Ishikawa (cell line): ENCODE measurements at regions not wholly inside any gene's neighbourhood (a gene's known extent, or its start where the extent isn't known, plus 50 kb on each side); places are given as distances from the start of the nearest gene placed in this dataset.

Experiments
- CEBPB ChIP-seq: IDR thresholded peaks from 2 replicates; pipeline ENCODE4 v1.6.1; 2012
- CREB1 ChIP-seq: IDR thresholded peaks from 2 replicates; pipeline ENCODE4 v1.6.1; 2012; ENCODE audit warnings: low read depth
- EGR1 ChIP-seq: IDR thresholded peaks from 2 replicates; pipeline ENCODE4 v1.6.1; 2012
- EP300 ChIP-seq: IDR thresholded peaks from 2 replicates; pipeline ENCODE4 v1.6.1; 2012; ENCODE audit warnings: borderline replicate concordance
- FOXM1 ChIP-seq: IDR thresholded peaks from 2 replicates; pipeline ENCODE4 v1.6.1; 2012; ENCODE audit warnings: low read depth, borderline replicate concordance
- MAX ChIP-seq: IDR thresholded peaks from 2 replicates; pipeline ENCODE4 v1.6.1; 2012
- NFIC ChIP-seq: IDR thresholded peaks from 2 replicates; pipeline ENCODE4 v1.6.1; 2012
- RAD21 ChIP-seq: IDR thresholded peaks from 2 replicates; pipeline ENCODE4 v1.6.1; 2012; ENCODE audit warnings: low read depth
- REST ChIP-seq: IDR thresholded peaks from 2 replicates; pipeline ENCODE4 v1.6.1; 2012; ENCODE audit warnings: low read depth, mild to moderate bottlenecking
- TAF1 ChIP-seq: IDR thresholded peaks from 2 replicates; pipeline ENCODE4 v1.6.1; 2012; ENCODE audit warnings: low read depth, mild to moderate bottlenecking
- USF1 ChIP-seq: IDR thresholded peaks from 2 replicates; pipeline ENCODE4 v1.6.1; 2012
- ZBTB7A ChIP-seq: IDR thresholded peaks from 2 replicates; pipeline ENCODE4 v1.6.1; 2012; ENCODE audit warnings: low read depth

- TF ChIP-seq EP300 (no peak), EGR1 (no peak), REST (no peak), RAD21 (no peak), MAX (no peak), CEBPB (no peak), FOXM1 (no peak), ZBTB7A (no peak), TAF1 (no peak), NFIC (no peak), USF1 (no peak), CREB1 (no peak)
Observed at GRCh38 chr5:18850216-18850615, 1137.8 kb downstream of the CDH18 start.
